ENCODE measurements at regions not wholly inside any gene's neighbourhood (a gene's known extent, or its start where the extent isn't known, plus 50 kb on each side); places are given as distances from the start of the nearest gene placed in this dataset.

DNA sequence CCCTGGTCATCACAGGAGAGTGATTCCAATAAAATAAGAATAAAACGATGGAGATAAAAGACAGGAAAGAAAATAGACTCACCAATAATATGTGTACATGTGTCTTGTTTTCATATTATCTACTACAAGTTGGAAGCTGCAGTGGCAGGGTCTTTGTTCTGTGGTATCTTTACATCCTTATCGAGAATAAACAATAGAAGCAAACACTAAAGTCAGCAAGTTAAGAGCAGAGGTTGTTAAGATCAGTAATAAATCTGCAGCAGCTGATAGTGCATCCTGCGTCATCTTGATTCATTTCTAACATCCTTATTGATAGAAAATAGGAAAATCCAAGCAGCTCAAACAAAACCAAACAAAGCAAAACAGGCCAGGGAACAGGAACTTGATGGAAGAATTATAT is 107.4 kb downstream of the RPS29 start:
- TF ChIP-seq, protein P1, sequence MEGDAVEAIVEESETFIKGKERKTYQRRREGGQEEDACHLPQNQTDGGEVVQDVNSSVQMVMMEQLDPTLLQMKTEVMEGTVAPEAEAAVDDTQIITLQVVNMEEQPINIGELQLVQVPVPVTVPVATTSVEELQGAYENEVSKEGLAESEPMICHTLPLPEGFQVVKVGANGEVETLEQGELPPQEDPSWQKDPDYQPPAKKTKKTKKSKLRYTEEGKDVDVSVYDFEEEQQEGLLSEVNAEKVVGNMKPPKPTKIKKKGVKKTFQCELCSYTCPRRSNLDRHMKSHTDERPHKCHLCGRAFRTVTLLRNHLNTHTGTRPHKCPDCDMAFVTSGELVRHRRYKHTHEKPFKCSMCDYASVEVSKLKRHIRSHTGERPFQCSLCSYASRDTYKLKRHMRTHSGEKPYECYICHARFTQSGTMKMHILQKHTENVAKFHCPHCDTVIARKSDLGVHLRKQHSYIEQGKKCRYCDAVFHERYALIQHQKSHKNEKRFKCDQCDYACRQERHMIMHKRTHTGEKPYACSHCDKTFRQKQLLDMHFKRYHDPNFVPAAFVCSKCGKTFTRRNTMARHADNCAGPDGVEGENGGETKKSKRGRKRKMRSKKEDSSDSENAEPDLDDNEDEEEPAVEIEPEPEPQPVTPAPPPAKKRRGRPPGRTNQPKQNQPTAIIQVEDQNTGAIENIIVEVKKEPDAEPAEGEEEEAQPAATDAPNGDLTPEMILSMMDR (IDR thresholded peaks at IDR 0.05), result no peak
- TF ChIP-seq POLR2A (IDR thresholded peaks at IDR 0.05), result no peak

Data from adrenal gland (tissue), 5 donors.